Stimulated activated CD4-positive, alpha-beta T cell treated with anti-CD3 and anti-CD28 coated beads, Interleukin-4, amount 100 ng/mL, for 4 hours (primary cell): ENCODE measurements at regions not wholly inside any gene's neighbourhood (a gene's known extent, or its start where the extent isn't known, plus 50 kb on each side); places are given as distances from the start of the nearest gene placed in this dataset.

Experiments used
- DNase-seq, 2 experiments: peaks; one replicate each; pipeline ENCODE4 v3.0.0-alpha.2; 2020

DNA sequence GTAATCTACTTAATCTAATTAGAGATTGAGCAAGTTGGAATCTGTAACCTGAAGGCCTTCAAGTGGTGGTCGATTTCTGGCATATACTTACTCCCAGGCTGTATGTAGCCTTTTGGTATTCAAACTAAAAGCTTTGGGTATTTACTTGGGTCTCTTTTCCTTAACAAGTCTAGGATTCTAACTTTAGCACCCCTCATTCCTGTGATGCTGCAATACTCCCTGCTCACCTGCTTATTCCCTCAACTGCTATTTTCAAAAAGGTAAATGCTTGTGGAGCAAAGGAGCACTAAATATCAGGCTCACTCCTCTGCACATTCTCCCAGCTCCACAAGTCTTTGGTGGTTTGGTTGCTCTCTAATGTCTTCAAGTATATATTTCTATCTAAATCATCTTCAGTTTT, 68.0 kb upstream of the CYYR1 start:
- DNase-seq, result no peak

DNA sequence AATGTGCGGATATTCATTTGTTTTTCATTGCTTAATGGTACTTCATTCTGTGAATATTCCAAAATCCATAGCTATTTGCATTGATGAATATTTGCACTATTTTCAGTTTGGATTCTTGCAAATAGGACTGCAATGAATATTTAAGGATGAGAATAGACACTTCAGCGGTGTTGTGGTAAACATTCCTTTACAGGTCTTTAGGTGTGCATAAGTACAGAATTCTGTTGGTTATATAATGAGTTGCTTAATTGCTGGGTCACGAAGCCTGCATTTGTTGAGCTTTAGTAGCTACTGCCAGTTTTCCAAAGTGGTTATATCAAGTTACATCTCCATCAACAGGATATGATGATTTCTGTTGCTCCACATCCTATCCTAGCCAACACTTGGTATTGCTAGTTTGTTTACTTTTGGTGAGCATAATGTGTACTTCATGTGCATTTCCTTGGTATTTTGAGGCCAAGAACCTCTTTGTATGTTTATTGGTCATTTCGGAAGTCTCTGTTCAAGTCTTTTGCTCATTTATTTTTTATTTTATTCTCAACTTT, 64.2 kb upstream of the CYYR1 start:
- DNase-seq, result no peak

- DNase-seq, result no peak
Observed at GRCh38 chr21:26635681-26636080, 62.6 kb upstream of the CYYR1 start.

DNA sequence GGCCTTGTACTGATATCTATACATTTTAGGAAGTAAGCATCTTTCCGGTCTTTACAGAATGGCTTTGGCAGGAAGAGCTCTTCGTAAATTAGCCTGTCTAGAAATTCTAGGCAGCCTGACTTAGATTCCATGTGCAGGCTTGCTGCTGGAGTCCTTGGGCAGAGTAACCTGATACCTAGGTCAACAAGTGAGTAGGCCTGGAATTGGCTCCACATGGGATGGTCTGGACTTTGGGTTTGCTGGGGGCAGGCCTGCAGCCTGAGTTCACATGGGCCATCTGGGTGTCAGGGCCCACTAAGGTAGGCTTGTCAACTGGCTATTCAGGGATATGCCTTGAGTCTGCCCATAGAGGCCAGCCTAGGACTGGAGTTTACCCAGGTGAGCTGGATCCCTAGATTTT, 59.6 kb upstream of the CYYR1 start:
- DNase-seq, result no peak

GRCh38 chr21:26626187-26626586, 53.1 kb upstream of the CYYR1 start:
- no peak for DNase-seq

DNA sequence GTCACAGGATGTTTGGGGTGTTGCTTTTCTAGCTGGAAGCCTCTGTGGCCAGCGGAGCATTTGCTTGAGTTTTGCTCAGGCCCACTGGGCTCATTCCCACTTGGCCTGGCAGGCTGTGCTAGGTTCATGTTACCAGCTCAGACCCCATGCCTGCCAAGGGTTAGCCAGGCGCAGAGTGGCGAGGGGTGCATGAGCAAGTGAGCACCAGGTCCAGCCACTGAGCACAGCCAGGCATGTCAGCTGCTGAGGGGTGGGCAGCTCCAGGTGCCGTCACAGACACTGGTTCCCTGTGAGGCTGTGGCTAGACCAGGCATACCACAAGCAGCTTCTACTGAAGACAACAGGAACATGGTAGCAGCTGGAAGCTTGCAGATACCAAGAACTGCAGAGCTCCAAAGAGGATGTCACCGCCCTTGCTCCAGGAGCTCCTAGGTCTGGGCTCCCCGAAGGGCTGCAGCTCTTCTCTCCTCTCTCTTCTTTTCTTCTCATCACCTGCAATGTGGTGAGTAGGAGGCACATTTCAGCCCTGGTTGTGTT, 52.0 kb upstream of the CYYR1 start:
- DNase-seq, result no peak
